Omental fat pad (tissue), 3 donors: ENCODE measurements at regions not wholly inside any gene's neighbourhood (a gene's known extent, or its start where the extent isn't known, plus 50 kb on each side); places are given as distances from the start of the nearest gene placed in this dataset.
"Not testable (repeated sequence)": the region's sequence is repeated elsewhere in the genome, so short reads cannot be mapped to it uniquely, and the experiment has no call there.

Source experiments
- ATAC-seq: fragments of 150-250 bp; one replicate; pipeline ENCODE4 v1.9.1; 2016; ENCODE audit warnings: mild to moderate bottlenecking, moderate library complexity; ENCODE audit not compliant: low FRiP score
- DNase-seq: peaks from one replicate; pipeline ENCODE4 v3.0.0-alpha.2; 2019; ENCODE audit warnings: low spot score
- CTCF ChIP-seq, 3 donors: fragments of 450-650 bp; IDR thresholded peaks; one replicate each; pipeline ENCODE4 v1.5.1; 2016 to 2017; ENCODE audit warnings: antibody characterized with exemption in 3 of 3, mild to moderate bottlenecking in 3 of 3, moderate library complexity in 2 of 3

DNA sequence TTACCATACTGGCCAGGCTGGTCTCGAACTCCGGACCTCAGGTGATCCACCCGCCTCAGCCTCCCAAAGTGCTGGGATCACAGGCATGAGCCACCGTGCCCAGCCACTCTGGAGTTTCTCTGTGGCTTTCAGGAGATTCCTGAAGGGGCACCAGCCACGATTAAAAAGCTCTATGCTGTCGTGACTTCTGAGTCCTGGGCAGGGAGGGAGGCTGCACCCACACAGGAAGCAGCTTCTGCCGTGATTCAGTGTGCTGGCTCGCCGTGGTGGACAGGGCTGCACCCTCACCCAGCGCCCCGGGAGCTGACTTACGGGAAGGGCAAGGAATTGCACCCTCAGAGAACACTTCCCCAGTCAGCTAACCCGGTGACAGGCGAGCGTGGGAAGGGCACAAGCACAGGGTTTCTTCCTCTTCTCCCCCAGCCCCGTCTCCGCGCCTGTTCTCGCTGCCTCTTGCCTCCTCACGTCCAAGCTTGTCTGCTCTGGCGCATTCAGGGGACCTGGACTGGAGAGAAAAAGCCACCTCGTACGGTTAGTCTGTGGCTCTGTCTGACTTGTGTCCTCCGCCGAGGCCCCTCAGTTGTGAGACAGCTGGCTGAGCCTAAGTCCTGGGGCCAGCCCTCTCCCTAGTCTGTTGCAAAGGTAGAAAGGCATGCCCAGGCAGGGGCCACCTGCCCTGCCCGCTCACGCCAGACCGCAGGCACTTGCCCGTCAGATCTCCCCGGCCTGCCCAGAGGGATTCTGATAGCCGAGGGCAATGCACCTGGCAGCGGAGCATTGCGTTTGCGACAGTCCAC is 145.0 kb downstream of the SEC14L1 start:
- DNase-seq (no peak), ATAC-seq (no peak)
- no peak for TF ChIP-seq CTCF (IDR thresholded peaks at IDR 0.05)

DNA sequence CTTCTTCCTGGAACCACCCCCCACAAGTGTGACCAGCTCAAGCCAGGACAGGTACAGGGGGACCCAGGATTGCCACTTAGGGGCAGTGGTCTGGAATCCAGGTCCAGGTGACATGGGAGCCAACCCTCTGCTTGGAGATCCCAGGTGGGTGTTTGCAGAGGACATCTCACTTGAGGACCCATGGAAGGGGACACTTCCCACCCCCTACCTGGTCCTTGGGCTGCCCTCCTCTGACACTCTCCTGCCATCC is 145.5 kb downstream of the SEC14L1 start:
- DNase-seq (no peak), ATAC-seq (no peak)
- no peak for TF ChIP-seq CTCF (IDR thresholded peaks at IDR 0.05)

- no peak for DNase-seq
Measured at GRCh38 chr17:77286641-77287431, 146.1 kb downstream of the SEC14L1 start.

DNA sequence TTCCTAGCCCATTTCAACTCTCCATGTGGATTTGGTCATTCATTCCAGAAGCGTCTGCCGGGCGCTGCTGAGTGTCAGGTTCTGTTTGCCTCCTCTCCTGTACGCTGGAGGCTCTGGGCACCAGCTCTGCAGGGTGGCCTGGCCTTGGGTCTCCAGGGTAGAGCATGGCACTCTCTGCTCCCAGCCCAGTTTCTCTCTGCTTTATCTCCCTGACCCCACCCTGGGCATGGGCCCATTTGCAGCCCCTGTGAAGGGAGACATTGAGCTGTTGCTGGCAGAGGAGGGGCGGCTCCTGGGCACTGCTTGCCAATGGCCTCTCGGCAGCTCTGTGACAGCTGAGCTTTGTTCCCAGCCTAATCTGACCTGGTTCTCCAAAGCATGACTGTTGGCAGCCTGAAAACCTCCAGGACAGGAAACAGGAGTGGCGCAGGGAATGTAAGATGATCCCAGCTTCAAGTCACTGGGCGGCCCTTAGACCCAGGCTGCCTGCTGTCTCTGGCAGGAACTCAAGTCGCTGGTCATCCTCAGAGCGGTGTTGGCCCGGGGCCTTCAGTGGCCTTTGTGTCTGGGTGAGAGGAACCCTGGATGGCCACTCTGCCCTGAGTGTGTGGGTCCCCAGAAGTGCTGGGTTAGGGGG is 146.8 kb downstream of the SEC14L1 start:
- DNase-seq (no peak), ATAC-seq (peak; percentile 5)
- no peak for TF ChIP-seq CTCF (IDR thresholded peaks at IDR 0.05)

More at GRCh38 chr17:77286641-77287431, 146.1 kb downstream of the SEC14L1 start:
- TF ChIP-seq CTCF (IDR thresholded peaks at IDR 0.05), result no peak
- ATAC-seq, result peak; percentile 45

DNA sequence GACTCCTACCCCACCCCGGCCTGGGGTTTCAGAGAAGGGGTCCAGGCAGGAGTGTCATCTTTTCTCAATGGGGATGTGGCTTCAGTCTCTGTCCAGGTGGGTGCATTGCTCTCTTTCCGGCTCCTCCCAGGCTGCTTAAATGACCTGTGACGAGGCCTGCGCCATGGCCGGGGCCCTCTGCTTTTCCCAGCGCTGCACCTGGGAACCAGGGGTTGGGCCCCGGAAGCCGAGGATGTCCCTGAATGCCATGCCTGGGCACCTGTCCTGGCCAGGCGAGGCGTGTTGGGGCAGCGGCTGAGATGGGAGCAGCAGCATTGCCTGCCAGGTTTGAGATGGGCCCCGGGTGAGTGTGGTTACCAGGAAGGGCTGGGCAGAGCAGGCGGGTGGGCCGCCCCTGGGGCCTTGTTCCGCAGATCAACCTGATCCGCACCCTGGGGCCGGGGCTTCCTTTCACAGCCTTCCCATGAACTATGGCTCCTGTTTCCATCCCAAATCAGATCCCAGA is 147.4 kb downstream of the SEC14L1 start:
- no peak for ATAC-seq
- TF ChIP-seq CTCF (IDR thresholded peaks at IDR 0.05), result no peak

GRCh38 chr17:77290759-77291558 is 150.2 kb downstream of the SEC14L1 start:
- not testable (repeated sequence) for ATAC-seq, DNase-seq

More for the DNA sequence above, 147.4 kb downstream of the SEC14L1 start:
- DNase-seq, result no peak
